ENCODE measurements at regions not wholly inside any gene's neighbourhood (a gene's known extent, or its start where the extent isn't known, plus 50 kb on each side); places are given as distances from the start of the nearest gene placed in this dataset.

DNA sequence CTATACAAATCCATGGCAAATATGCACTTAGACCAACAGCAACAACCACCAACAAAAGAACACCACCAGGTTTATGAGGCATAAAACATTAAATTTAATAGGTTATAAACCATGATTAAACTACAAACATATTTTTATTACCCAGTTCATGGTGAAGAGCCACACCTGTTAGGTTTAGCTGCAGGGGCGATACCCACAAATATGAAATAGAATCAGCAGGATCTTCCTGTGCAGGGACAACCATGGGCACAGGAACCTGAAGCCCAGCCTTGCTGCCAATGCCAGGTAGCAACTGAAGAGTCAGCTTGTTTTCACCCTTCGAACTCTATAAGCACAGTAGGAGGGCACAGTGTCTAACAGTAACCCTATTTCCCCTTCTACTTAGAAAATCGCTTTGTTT lies 675.0 kb downstream of the SATB2 start:
- DNase-seq, result no peak

DNA sequence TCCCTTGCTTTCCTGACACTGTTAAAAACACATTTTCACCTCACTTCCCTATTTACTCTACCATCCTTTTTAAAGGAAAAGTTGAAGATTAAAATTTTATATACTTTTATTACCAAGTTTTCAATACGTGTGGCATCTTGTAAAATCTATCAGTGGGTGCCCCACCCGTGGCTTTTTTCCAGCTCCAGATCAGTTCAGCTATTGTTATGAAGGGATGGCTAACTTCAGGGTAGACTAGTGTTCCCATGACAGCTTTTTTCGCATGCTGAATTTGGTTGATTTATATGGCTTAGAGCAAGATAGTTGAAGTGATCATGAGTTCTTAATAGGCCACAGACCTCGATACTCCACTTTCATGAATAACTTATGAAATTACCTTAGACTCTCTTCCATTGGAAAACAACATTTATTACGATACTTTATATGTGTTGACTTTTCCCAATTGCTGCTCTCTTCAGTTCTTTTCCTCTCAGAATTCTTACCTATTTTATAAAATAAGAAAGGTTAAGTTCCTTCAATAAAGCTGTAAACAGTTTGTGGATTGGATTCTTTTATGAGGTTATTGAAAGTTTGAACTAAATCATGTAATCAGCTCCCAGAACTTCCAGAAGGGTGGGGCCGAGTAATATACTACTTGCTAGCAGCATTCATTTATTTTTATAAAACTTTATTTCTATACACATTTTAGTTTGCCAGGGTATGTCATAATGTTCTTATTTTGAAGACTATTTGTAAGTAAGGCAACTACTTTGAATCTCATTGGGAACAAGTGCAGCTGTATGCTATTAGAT lies 680.9 kb downstream of the SATB2 start:
- no peak for DNase-seq

DNA sequence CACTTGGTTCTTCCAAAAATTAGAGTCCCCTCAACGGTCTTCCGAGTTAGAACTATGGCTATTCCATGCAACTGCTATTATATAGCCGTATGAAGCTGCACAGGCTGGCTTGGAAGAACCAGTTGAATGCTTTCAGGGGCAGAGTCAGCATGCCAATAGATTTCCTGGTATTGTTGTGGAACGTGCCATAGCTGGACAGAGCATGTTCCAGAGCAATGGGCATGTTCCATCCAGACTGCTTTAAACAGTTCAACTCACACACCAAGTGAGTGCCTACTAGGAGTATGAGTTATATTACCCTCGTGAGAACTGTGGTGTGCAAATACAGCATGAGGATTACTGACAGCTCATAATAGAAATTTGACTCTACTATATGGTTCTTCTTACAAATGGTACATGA lies 682.0 kb downstream of the SATB2 start:
- no peak for DNase-seq

DNA sequence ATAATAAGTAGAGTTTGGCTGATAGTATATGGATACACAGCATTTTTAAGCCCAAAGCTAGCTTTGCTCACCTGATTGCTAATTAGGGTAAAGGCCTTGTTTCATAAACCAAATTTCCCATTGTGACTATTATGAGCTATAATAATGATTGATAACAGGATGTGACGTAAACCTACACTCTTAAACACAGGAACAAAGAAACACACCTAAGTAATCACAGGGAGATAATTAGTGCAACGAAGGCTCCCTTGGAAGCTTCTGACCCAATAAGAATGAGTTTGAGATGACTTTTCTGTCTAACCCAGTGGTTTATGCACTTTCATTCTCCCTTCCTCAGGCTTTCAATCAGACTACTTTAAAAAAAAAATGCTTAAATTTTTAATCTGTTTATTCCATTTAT lies 683.2 kb downstream of the SATB2 start:
- DNase-seq, result no peak

DNA sequence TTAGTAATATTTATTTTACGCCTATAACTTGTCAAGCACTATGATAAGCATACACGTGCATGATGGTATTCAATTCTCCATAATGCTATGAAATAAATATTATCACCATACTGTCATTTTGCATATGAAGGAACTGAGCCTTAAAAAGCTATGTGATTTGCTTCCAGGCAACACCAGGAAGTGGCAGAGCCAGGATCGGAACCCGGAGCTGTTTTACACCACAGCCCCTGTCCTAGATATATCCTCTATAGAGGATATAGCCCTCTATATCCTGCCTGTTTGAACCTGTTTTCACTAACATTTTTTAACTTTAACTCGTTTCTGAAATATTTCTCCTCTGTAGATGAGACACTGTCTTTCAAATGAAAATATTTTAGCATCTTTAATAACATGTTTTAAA lies 690.0 kb downstream of the SATB2 start:
- no peak for DNase-seq

DNA sequence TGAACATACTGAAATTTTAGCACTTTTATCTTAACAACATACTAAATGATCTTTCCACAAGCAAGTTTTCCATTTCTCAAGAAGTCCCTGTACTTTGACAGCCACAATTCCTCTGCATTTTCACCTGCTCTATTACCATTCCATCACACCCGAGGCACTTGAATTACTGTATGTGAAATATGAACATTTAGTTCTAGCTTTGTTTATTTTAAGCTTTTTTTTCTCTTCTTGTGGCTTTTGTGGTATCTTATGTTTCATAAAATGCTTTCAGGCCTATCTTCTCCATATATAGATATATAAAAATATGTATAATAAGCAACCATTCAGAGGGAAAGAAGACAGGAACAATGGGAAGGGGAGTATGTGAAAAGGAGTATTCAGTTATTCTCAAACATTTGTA lies 693.9 kb downstream of the SATB2 start:
- no peak for DNase-seq

DNA sequence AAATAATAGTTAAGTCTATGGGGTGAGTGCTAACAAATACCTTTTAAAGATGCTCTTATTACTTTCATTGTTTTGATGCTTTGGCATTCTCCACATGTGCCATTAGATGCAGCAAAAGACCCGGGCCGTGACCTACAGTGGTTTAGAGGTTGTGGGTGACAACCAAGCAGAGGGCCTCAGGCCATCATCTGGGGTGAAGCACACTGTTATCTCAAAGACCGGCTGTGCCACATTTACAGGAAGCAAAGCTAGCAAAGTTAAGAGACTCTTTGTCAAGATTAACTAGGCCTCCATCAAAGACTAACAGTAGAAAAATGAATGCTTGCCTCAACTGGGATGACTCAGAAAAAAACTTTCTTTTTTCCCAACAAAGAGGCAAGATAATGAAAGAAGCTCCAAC lies 695.3 kb downstream of the SATB2 start:
- no peak for DNase-seq

DNA sequence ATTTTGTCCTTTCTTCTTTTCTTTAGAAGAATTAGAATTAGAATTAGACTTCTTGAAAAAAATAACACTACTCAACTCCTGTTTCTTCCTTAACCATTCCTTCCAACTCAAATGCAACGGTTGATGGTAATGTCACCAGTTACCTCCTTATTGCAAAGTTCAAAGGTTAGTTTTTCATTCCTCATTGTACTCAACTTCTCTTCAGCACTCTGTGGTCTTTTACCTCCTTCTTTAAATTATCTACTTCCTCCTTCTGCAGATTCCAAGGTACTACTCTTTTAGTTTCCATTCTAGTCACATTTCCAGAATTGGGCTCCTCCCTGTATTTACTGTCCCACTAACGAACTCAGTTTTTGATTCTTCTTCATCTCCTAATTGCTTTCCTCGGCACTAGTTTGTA lies 700.7 kb downstream of the SATB2 start:
- no peak for DNase-seq

DNA sequence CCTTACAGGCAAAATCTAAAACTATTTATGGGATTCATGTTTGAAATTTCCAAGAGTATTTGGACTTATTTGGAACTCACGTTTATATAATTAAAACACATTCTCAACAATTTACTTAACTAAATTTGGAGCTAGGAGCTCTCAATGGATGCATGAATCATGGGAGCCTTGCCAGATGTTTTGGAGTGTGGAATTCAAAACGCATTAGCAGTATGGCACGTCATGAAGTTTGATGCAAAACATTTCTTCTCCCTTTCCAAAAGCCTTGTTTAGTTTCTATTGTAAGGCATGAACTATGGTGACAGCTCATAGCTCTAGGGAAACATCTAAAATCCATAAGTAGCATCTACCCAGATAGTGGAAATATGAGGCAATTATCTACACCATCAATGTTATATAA lies 701.6 kb downstream of the SATB2 start:
- no peak for DNase-seq

DNA sequence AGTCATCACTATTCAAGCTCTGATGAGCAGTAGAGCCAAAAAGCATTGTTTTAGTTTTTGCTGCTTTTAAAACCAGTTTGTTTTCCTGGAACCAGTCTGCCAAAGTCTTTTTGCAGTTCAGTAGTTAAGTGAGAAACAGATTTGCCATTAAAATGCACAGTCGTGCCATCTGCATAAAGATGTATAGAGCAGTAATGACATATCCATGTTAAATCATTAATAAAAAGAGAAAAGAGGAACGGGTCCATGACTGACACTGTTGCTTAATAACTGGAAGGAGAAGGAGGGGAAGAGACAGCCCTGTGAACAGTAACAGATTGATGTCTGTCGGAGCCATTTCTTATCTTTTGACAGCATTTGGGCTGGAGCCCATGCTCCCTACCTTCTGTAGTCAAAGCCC lies 704.6 kb downstream of the SATB2 start:
- DNase-seq, result no peak

DNA sequence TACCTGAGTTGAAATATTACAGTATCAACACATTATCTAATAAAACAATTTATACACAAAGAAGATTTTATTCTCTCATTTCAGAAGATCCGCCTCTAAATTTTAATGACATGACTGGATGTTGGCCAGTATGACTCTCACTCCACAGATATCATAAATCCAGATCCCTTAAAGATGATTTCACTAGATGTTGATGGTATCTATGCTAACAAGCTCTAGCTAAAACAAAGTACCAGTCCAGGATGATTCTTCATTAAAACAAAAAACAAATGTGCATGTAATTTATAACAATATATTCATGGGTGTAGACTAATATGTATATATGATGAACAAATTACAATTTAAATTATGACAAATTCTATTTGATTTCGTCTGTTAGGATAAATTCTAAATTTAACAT lies 708.4 kb downstream of the SATB2 start:
- DNase-seq, result no peak

DNA sequence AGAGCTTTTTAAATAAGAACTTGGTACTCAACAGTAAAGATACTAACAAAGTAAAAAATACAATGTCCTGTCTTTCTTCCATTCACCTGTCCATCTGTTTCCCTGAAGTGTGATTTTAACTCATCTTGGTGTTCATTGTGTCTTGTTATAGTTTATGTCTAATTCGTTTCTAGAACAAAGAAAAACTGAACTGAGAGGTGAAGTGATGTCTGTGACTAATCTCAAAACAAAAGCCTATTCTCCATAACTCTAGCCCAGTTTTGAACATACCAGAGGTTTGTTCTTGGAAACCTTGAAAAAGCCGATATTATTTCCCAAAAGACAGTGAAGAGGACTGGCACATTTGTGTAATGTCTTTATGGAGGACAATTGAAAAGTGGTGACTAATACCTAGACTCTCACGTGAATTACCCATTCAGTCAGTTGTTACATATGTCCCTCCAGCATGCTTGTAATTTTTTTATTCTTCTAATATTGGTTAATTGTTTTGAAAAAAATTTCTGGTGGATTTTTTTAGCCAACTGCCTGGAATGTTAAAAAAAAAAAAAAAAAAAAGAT lies 725.8 kb downstream of the SATB2 start:
- no peak for DNase-seq

DNA sequence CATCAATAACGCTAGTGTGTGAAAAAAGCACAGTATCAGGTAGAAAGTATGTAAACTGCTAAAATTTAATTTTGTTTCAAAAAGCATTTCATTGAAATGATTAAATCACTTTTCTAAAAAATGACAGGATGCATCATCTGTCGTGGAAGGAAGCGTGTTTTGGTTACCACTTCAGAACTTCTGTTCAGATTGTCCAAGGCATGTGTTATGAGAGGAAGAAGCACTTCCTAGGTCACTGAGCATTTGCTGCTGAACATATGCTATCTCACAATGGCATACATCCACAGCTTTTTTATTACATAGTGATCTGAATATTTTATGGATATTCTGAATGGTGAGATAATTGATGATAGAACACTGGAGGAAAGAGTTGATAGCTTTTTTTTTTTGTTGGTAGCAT lies 737.5 kb downstream of the SATB2 start:
- no peak for DNase-seq

DNA sequence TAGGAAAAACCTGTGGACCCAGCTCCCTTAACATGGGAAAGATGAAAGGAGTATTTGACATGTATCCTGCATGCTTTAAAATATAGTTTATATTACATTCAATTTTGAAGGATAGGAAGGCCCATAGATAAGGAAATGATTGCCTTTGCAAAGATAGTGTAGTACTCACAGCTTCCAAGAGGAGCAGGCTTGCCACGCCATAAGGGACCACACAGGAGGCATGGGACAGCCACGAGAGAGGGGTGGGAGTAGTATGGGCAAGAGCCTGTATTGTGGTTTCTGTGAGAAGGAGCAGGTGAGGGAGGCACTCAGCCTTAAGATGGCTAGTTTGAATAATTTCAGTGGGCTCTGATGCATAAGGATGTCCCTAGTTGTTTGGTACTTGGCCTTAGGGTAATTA lies 740.3 kb downstream of the SATB2 start:
- DNase-seq, result no peak

DNA sequence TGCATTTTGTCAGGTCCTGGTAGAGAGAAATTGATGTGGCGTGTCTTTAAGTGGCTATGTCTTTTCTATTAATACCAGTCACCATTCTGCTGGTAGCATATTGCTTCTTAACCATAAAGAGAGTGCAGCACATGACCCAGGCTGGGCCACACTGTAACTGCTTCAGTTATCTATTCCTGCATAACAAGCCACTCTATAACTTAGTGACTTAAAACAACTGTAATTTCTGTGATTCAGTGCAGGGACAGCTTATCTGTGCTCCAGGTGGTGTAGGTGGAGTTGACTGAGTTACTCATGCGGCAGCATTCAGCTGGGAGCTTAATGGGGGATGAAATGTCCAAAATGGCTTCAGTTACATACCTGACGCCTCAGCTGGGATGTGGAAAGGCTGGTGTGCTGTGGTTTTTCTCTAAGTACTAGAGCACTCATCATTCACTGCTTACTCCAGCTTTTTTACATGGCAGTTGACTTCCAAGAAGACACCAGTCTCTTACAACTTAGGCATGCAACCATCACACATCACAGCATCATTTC lies 742.4 kb downstream of the SATB2 start:
- DNase-seq, result no peak

DNA sequence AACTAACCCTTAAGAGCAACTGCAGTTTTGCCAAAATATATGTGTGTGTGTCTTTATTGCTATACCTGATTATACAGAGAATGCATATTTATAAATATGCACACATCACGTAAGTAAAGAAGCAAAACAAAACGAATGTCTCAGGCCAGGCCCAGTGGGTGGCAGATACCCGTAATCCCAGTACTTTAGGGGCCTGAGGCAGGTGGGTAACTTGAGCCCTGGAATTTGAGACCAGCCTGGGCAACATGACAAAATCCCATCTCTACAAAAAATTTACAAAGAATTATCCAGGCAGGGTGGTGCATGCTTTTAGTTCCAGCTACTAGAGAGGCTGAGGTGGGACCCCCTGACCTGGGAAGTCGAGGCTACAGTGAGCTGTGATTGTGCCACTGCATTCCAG lies 745.3 kb downstream of the SATB2 start:
- no peak for DNase-seq

DNA sequence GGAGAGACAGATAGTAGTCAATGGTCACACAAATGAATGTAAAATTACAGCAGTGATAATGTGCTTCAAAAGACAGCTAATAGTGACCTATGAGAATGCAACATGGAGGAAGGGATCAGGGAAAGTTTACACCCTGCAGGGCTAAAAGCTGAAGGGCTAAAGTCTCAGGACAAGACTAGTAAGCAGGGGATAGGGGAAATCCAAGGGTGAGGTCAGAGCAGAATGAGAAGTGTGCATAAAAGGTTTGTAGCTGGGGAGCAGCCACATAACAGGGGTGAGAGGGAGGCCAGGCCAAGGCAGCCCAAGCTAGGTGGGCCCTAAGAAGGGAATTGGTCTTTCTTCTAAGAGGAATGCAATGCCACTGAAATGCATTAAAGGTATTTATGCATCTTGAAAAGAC lies 746.3 kb downstream of the SATB2 start:
- no peak for DNase-seq

DNA sequence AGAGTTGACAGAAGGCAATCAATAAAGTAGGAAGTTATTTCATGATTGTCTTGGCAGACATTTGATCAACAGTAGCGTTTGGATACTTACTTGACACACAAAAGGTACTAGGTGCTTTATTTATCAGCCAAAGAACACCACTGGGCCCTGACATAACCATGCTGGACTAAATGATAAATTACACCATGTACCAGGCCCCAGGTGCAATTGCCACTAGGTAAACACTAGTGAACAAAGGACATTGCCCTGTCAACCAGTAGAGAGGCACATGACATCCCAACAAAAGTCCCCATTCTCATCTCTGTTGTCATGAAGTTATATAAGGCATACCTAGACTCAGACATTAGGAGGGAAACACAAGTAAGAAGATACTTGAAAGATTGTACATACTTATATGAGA lies 747.2 kb downstream of the SATB2 start:
- DNase-seq, result no peak

DNA sequence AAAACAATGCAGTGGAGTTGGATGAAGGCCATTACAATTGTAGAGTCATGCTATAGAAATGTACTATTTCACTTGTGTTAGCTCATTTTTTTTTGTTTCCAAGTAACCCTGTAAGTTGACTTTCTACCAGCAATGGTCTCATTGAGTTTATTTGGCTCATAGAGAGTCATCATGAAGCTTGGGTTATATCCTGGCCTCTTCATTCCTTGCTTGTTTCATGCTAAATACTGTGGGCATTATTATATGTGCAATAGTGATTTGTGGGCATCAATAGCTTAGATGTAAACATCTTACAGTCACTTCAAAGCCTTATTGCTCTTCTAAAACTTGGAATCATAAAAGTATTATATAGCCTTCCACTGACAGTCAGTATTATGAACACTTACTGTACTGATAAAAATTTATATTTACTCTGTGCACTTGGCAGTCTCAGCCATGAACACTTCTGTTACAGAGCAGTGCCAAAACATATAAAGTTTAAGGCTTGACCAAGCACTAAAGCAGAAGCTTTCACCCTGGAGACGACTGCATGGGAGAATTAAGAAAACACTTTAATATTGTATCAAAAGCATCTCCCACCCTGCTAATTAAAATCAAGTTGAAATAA lies 751.2 kb downstream of the SATB2 start:
- DNase-seq, result no peak

DNA sequence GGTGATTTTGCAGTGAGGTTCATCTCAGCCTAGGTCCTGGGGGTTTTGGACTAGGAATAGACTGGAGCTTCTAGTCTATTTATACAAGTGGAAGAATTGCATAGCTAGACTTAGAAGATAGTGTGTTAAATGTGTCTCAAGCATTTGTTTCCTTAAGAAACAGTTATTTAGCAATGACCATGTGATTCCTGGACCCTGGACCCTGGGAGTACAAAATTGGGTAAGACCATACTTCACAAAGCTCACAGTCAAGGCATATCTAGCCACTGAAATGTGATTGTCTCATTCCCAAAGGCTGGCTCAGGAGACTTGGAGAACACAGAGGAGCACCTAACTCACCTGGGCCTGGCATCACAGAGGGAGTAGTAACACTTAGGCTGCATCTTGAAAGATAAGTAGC lies 754.5 kb downstream of the SATB2 start:
- DNase-seq, result no peak

DNA sequence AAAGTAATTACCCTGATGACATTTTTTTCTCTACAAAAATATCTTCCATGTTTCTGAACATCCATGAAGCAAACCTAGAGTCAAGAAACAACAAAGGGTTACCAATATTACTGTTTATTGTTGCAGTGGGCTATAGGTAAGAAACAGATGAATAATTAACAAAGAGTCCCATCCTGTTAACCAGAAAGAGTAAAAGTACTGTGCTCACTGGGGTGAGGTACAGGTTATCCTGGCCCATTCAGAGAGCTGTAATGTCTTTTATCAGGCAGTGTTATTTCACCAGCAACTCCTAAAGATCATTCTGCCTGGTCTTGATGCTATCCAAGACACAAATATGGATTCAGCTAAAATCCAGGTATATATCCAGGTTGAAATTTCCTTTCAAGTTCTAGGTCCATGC lies 754.9 kb downstream of the SATB2 start:
- DNase-seq, result no peak

DNA sequence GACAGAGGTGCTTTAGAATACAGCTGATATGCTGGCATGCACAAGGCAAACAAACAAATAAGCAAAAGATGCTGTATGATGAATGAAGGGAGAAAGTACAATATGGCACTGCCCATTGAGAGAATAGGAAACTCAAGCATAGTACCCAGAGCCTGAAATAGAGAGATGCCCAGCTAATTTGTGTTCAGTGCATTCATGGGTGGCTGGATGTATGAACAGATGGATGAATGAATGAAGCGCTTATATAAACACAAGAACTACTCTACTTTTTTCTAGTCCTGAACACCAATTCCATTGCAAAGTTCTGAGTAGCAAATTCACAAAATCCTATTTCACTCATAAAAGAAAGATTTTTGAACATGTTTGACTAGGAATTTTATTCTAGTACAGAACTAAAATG lies 756.3 kb downstream of the SATB2 start:
- DNase-seq, result no peak

DNA sequence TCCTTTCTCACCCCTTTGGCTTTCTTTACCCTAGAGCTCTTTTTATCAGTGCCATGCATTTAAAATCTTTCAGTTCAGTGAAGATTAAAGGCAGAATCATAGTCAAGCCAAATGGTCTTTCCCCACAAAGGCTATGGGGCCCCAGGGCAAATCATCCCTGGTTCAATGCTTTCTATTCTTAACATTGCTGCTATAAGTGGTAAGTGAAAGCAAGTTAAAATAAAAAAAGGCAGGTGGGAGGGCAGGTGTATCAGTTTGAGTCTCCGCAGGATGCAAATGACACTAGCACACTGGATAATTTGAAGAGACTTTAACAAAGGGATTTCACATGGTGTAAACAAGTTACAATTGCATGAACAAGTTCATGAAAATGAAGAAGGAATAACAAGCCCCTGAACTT lies 757.4 kb downstream of the SATB2 start:
- no peak for DNase-seq

DNA sequence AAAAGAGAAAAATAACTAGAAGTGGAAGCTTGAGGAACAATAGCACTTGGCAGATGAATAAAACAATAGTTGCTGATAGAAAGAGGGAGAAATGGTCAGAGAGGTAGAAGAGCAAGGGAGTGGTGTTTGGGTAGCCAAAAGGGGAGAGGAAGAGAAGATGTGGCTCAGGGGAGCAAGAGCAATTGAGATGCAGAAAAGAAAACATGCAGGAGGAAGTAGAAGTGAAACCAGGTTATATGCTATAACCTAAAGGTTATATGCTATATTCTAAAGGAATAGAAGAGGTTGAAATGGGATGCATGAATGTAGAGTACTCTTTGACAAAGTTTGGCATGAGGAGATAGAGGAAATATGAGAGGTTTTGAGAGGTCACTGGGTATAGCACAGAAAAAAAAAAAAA lies 759.5 kb downstream of the SATB2 start:
- DNase-seq, result no peak
